SU-DHL-6 (cell line): ENCODE measurements at regions not wholly inside any gene's neighbourhood (a gene's known extent, or its start where the extent isn't known, plus 50 kb on each side); places are given as distances from the start of the nearest gene placed in this dataset.

Experiments
- CTCF ChIP-seq: fragments of 200-600 bp; sonication (generic); IDR thresholded peaks from one replicate; pipeline ENCODE4 v1.5.1; 2017; ENCODE audit warnings: antibody characterized with exemption, mild to moderate bottlenecking, low read length, moderate library complexity; ENCODE audit not compliant: insufficient read depth, poor library complexity, severe bottlenecking
- EZH2phosphoT487 ChIP-seq: fragments of 200-600 bp; sonication (generic), shearing (Covaris generic); conservative IDR thresholded peaks from 2 replicates; pipeline ENCODE4 v1.6.1; 2018; ENCODE audit warnings: mild to moderate bottlenecking, antibody characterized with exemption, low read length, moderate library complexity, mixed read lengths

DNA sequence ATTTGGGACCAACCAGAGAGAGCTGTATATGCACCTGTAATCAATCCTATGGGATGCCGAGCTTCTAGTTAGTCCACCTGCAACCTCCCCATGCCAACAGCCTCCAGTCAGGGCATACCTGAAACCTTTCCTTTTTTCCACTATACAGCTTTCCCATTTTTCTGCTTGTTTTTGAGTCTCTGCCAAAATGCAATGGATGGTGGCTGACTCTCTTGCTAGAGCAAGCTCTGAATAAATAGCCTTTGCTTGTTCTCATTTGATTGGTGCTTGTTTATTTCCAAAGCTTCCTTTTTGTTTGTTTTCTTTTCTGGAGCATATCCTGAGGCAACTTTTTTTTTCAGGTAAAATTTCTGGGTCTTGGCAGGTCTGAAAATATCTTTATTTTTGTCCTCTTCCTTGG, 58.0 kb upstream of the PLET1 start:
- TF ChIP-seq CTCF (no peak), EZH2phosphoT487 (no peak)
